ENCODE measurements at regions not wholly inside any gene's neighbourhood (a gene's known extent, or its start where the extent isn't known, plus 50 kb on each side); places are given as distances from the start of the nearest gene placed in this dataset.
"Not testable (repeated sequence)": the region's sequence is repeated elsewhere in the genome, so short reads cannot be mapped to it uniquely, and the experiment has no call there.

GRCh38 chr3:17816839-17817238 is 74.4 kb upstream of the TBC1D5 start:
- not testable (repeated sequence) for TF ChIP-seq CTCF (conservative IDR thresholded peaks at IDR 0.05 in 1 of 2, IDR thresholded peaks at IDR 0.05 in 1 of 2; ENCODE audit: extremely low read depth in 1 of 2, insufficient read depth in 1 of 2, low read depth in 1 of 2, low read length in 2 of 2); EZH2 (IDR thresholded peaks at IDR 0.05; ENCODE audit: borderline replicate concordance, low read length)
